ENCODE measurements at regions not wholly inside any gene's neighbourhood (a gene's known extent, or its start where the extent isn't known, plus 50 kb on each side); places are given as distances from the start of the nearest gene placed in this dataset.

- DNase-seq (ENCODE audit: insufficient read length) (no peak), FAIRE-seq (peak; percentile 65)
- TF ChIP-seq POLR2A (IDR thresholded peaks at IDR 0.05; ENCODE audit: low read depth, low read length): no peak
- no peak for TF ChIP-seq POLR2AphosphoS5 (IDR thresholded peaks at IDR 0.05; ENCODE audit: low read depth, low read length)
- TF ChIP-seq TAF1 (IDR thresholded peaks at IDR 0.05; ENCODE audit: borderline replicate concordance, low read depth, low read length): no peak
Observed at GRCh38 chr5:86880785-86881492, 263.2 kb downstream of the COX7C start.

- FAIRE-seq (no peak), DNase-seq (ENCODE audit: insufficient read length) (no peak)
- TF ChIP-seq POLR2AphosphoS5 (IDR thresholded peaks at IDR 0.05; ENCODE audit: low read depth, low read length) (no peak), POLR2A (IDR thresholded peaks at IDR 0.05; ENCODE audit: low read depth, low read length) (no peak), TAF1 (IDR thresholded peaks at IDR 0.05; ENCODE audit: borderline replicate concordance, low read depth, low read length) (no peak)
Observed at GRCh38 chr5:86881493-86882090, 263.9 kb downstream of the COX7C start.

GRCh38 chr5:86884608-86885007, 266.9 kb downstream of the COX7C start:
- TF ChIP-seq POLR2A (IDR thresholded peaks at IDR 0.05; ENCODE audit: low read depth, low read length): no peak
- no peak for TF ChIP-seq POLR2AphosphoS5 (IDR thresholded peaks at IDR 0.05; ENCODE audit: low read depth, low read length)
- no peak for TF ChIP-seq TAF1 (IDR thresholded peaks at IDR 0.05; ENCODE audit: borderline replicate concordance, low read depth, low read length)
- no peak for FAIRE-seq
- DNase-seq (ENCODE audit: insufficient read length): no peak

GRCh38 chr5:86885011-86885410, 267.3 kb downstream of the COX7C start:
- DNase-seq (ENCODE audit: insufficient read length) (no peak), FAIRE-seq (no peak)
- TF ChIP-seq POLR2A (IDR thresholded peaks at IDR 0.05; ENCODE audit: low read depth, low read length): no peak
- TF ChIP-seq TAF1 (IDR thresholded peaks at IDR 0.05; ENCODE audit: borderline replicate concordance, low read depth, low read length): no peak
- no peak for TF ChIP-seq POLR2AphosphoS5 (IDR thresholded peaks at IDR 0.05; ENCODE audit: low read depth, low read length)

GRCh38 chr5:86885489-86886230, 267.9 kb downstream of the COX7C start:
- DNase-seq (ENCODE audit: insufficient read length): no peak
- TF ChIP-seq TAF1 (IDR thresholded peaks at IDR 0.05; ENCODE audit: borderline replicate concordance, low read depth, low read length): no peak
- no peak for TF ChIP-seq POLR2A (IDR thresholded peaks at IDR 0.05; ENCODE audit: low read depth, low read length)
- TF ChIP-seq POLR2AphosphoS5 (IDR thresholded peaks at IDR 0.05; ENCODE audit: low read depth, low read length): no peak
- FAIRE-seq: no peak

- no peak for TF ChIP-seq POLR2A (IDR thresholded peaks at IDR 0.05; ENCODE audit: low read depth, low read length)
- DNase-seq (ENCODE audit: insufficient read length) (no peak), FAIRE-seq (no peak)
Observed at GRCh38 chr5:86890375-86890774, 272.6 kb downstream of the COX7C start.

- no peak for TF ChIP-seq POLR2AphosphoS5 (IDR thresholded peaks at IDR 0.05; ENCODE audit: low read depth, low read length)
- TF ChIP-seq POLR2A (IDR thresholded peaks at IDR 0.05; ENCODE audit: low read depth, low read length): no peak
- TF ChIP-seq TAF1 (IDR thresholded peaks at IDR 0.05; ENCODE audit: borderline replicate concordance, low read depth, low read length): no peak
- DNase-seq (ENCODE audit: insufficient read length) (no peak), FAIRE-seq (no peak)
Observed at GRCh38 chr5:86894056-86894455, 276.3 kb downstream of the COX7C start.

GRCh38 chr5:86896916-86897315, 279.2 kb downstream of the COX7C start:
- no peak for DNase-seq (ENCODE audit: insufficient read length)
- no peak for TF ChIP-seq POLR2AphosphoS5 (IDR thresholded peaks at IDR 0.05; ENCODE audit: low read depth, low read length)
- TF ChIP-seq TAF1 (IDR thresholded peaks at IDR 0.05; ENCODE audit: borderline replicate concordance, low read depth, low read length): no peak
- TF ChIP-seq POLR2A (IDR thresholded peaks at IDR 0.05; ENCODE audit: low read depth, low read length): no peak
- no peak for FAIRE-seq

GRCh38 chr5:86909418-86910295, 291.9 kb downstream of the COX7C start:
- DNase-seq (ENCODE audit: insufficient read length) (no peak), FAIRE-seq (no peak)
- TF ChIP-seq POLR2AphosphoS5 (IDR thresholded peaks at IDR 0.05; ENCODE audit: low read depth, low read length) (no peak), POLR2A (IDR thresholded peaks at IDR 0.05; ENCODE audit: low read depth, low read length) (no peak), TAF1 (IDR thresholded peaks at IDR 0.05; ENCODE audit: borderline replicate concordance, low read depth, low read length) (no peak)

GRCh38 chr5:86917117-86917579, 299.4 kb downstream of the COX7C start:
- TF ChIP-seq POLR2AphosphoS5 (IDR thresholded peaks at IDR 0.05; ENCODE audit: low read depth, low read length) (no peak), TAF1 (IDR thresholded peaks at IDR 0.05; ENCODE audit: borderline replicate concordance, low read depth, low read length) (no peak), POLR2A (IDR thresholded peaks at IDR 0.05; ENCODE audit: low read depth, low read length) (no peak)
- FAIRE-seq: no peak
- no peak for DNase-seq (ENCODE audit: insufficient read length)

GRCh38 chr5:86918246-86918645, 300.5 kb downstream of the COX7C start:
- DNase-seq (ENCODE audit: insufficient read length): no peak
- FAIRE-seq: no peak
- TF ChIP-seq TAF1 (IDR thresholded peaks at IDR 0.05; ENCODE audit: borderline replicate concordance, low read depth, low read length) (no peak), POLR2AphosphoS5 (IDR thresholded peaks at IDR 0.05; ENCODE audit: low read depth, low read length) (no peak), POLR2A (IDR thresholded peaks at IDR 0.05; ENCODE audit: low read depth, low read length) (no peak)
